ENCODE measurements at regions not wholly inside any gene's neighbourhood (a gene's known extent, or its start where the extent isn't known, plus 50 kb on each side); places are given as distances from the start of the nearest gene placed in this dataset.

GRCh38 chr1:34408011-34408410 is 231.3 kb downstream of the C1orf94 start:
- DNase-seq (ENCODE audit: low read depth) = peak; percentile 74

DNA sequence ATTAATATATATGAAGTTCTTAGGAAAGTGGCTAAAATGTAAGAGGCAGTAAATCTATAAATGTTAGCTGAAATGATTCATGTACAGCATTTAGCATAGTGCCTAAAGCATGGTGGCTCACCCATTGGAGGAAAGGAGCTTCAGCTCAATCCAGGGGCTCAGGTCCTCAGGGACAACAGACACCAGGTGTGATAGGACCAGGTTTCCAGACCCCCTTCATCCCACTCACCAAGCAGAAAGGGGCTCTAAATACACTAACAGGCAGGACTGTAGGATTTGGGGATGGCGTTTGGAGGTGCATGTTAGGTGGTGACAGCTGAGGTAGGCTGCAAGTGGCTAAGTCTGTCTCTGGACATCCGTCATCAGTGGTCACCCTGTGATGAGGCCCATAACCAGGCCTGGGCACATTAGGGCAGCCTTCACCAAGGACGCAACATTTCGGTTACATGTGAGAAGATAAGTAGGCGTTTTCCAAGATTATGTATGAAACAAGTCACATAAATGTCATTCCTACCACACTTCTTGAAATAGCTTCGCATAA is 233.1 kb downstream of the C1orf94 start:
- no peak for DNase-seq (ENCODE audit: low read depth)

DNA sequence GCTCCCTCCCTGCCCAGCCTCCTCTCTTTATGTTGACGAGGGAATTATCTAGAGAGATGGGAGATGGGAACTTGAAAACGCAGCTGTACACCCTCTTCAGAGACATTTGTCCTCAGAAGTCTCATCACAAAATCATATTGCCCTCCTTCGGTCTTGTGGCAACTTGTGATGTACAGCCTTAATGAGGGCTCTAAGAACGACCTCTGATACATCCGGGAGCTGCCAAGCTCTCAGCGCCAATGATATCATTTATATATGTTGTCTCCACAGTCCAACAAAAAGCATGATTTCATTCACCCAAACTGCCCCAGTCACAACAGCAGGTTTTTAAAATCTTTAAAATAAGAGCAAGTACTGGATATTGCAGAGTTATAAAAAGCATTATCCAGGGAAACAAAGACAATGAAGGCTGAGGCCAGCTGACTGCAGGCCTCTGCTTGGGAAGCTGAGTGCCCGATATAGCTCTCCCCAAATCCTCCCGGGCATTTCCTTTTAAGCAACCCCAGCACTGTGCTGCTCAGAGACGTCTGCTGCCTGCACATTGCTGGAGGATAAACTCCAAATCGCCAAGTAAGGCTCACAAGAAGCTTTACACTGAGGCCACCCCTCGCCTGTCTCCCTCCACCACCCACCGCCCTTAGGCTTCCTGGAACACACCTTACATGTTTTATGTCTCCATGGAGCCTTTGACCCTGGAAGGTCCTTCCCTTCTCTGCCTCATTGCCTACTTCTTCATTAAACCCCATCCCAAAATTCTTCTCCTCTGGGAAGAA is 236.1 kb downstream of the C1orf94 start:
- no peak for DNase-seq (ENCODE audit: low read depth)

DNA sequence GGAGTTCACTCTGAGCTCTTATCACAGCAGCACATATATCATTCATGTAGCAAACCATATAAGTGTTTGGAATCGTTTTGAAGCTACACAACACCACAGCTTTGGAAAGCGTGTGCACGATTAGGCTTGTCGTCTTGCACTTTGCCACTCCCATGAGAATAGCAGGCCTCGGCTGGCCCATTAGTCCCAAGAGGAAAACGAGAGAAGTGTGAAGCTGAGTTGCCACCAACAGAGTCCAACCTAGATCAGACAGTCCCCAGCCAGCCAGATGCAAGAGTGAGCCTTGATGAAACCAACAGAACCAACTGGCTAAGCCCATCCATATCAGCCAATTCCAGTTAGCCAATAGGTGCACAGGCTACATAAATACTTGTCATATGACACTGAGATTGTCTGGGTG is 238.4 kb downstream of the C1orf94 start:
- DNase-seq (ENCODE audit: low read depth) = no peak

DNA sequence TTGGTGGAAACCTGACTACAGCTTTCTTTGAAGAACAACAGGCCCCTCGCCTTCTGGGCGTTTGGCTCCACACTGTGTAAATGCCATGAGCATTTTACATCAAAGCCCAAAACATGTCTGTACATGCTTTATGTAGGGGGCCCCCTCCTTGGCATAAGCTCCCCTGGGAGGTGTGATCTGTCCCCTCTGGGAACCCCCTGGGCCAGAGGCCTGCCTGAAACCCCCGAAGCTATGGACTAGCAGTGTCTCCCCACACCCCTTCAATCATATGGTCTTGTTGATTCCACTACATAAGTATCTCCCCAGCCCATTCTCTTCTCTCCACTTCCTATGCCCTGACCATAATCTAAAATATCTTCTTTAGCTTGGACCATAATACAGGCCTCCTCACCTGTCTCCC is 241.5 kb downstream of the C1orf94 start:
- DNase-seq (ENCODE audit: low read depth) = no peak

- DNase-seq (ENCODE audit: low read depth) = peak; percentile 65
Measured at GRCh38 chr1:34419663-34420136, 243.0 kb downstream of the C1orf94 start.

- DNase-seq (ENCODE audit: low read depth) = peak; percentile 67
Measured at GRCh38 chr1:34425046-34425445, 248.3 kb downstream of the C1orf94 start.

- peak; percentile 77 for DNase-seq (ENCODE audit: low read depth)
Measured at GRCh38 chr1:34425785-34426184, 249.1 kb downstream of the C1orf94 start.

DNA sequence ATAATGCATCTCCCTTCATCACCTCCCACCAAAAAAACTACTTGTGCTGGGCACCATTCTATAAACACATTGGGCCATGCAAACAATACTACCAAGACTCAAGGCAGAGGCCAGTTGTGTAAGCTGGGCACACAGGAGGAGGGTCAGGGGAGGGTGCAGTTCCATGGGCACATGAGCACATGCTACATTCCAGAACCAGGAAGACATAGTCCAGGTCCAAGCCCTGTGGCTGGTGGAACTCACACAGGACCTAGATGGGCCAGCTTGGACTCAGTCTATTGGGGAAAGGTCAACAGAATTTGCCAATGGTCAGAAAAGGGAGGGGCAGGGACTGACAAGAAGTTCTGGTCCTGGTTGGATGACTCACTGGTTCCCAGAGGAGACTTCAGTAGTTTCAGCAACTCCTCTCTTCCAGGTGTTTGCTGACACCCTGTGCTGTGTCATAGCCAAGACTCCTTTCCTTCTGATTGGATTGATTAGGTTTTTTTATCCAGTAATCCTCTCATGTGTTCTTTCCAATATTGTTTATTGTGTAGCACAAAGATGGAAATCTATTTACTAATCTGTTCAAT is 249.7 kb downstream of the C1orf94 start:
- peak; percentile 74 for DNase-seq (ENCODE audit: low read depth)

DNA sequence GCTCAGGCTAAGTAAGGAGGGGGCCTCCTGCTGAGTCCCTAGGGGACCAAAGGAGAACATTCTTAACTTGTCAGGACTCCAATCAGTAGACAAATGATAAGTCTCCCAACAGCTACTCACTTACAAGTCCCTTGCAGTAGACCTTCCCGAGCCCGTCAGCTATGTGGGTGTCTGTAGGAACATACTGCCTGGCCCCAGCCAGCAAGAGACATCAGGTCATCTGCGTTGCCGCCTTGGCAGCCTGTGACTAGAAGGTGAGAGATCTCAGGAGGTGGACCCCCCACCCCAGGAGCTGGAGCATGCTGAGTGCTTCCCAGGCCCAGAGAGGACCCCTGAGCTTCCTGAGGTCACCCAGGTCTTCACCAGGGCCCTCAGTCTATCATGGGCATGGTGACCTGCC is 250.5 kb downstream of the C1orf94 start:
- DNase-seq (ENCODE audit: low read depth) = no peak

DNA sequence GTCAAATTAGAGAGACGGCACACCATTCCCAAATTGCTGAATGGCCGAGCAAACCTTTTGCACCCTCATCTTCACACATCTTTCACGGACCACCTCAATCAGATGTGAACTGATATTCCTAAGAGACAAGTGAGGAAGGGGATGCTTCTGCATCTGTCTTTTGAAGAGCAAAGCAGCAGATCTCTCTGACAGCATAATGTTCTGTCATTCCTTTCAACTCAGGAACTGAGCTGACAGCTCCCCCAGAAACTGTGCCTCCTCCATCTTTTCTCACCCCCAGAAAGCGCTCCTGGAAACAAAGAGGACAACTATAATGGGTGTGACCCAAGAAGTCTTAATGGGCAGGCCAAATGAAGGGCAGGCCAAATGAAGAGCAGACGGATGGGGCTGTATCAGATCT is 256.4 kb downstream of the C1orf94 start:
- no peak for DNase-seq (ENCODE audit: low read depth)

- DNase-seq (ENCODE audit: low read depth) = peak; percentile 64
Measured at GRCh38 chr1:34436836-34437235, 260.1 kb downstream of the C1orf94 start.

- peak; percentile 83 for DNase-seq (ENCODE audit: low read depth)
Measured at GRCh38 chr1:34441259-34442069, 264.8 kb downstream of the C1orf94 start.

GRCh38 chr1:34444516-34444915 is 267.8 kb downstream of the C1orf94 start:
- DNase-seq (ENCODE audit: low read depth) = no peak

- DNase-seq (ENCODE audit: low read depth) = no peak
Measured at GRCh38 chr1:34450325-34450724, 273.6 kb downstream of the C1orf94 start.

DNA sequence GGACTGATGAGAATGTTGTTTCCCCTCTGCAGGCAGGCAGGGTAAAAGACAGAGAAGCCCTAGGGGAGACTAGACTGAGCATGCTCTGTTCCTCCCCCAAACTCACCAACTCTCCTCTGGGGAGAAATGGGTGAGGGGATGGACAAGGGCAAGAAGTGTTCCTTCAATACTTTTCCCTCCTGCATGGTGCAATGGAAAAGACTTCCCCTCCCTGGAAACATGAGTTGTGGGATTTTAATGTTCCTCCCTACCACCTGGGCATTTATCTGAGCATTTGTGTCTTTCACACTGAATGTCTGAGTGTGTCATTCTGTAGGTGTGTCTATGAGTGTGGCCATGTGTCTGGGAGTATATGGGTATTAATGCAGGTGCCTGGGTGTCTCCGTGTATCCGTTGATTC is 275.7 kb downstream of the C1orf94 start:
- DNase-seq (ENCODE audit: low read depth) = no peak

DNA sequence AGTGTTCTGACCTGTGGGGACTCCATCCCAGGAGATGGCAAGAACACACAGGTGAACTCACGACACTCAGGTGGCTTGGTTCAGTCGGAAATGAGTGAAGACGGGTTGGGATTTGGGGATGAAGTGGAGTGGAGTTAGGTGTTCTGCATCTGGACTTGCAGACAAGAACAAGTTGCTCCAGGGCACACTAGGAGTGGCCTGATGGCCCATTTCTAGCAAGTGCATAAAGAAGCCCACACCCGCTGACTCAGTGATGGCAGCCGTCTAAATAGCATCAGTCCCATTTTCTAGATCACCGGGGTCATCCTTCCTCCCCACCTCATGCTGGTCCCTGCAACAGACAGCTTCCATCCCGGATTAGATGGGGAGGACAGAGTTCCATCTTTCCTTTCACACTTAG is 278.4 kb downstream of the C1orf94 start:
- no peak for DNase-seq (ENCODE audit: low read depth)

DNA sequence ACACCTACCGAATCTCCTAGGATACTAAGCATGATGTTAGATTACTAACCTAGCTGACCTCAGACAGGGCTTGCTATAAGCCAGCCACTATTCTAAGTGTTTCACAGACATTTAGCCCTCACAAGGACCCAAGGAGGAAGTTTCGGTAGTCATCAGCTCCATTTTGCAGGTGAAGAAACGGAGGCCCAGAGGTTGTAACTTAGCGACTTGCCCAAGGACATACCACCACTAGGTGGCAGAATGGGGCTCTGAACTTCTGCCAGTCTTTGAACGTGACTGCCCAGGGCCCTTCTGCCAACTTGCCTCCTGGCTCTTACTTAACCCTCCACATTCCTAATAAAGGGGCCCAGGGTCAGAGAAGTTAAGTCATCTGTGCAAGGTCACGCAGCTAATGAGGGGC is 283.5 kb downstream of the C1orf94 start:
- peak; percentile 48 for DNase-seq (ENCODE audit: low read depth)

DNA sequence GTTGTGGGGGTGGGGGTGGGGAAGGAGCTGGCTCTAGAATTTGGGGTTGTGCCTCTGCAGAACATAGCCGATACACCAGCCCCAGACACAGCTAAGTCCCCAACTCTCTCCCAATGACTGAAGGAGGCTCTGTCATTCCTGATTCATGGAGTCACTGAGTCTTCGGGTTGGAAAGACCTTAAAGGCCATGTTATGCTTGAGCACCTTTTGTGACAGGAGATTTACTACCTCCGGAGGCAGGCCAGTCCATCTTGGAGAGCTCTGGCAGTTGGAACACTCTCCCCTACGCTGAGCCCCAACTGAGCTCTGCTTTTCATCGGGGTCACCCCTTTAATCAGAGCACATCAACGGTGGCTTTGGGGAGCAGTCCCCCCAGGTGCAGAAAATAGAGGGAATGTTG is 284.4 kb upstream of the GJB5 start:
- no peak for DNase-seq (ENCODE audit: low read depth)

- DNase-seq (ENCODE audit: low read depth) = peak; percentile 54
Measured at GRCh38 chr1:34474566-34474965, 280.3 kb upstream of the GJB5 start.

- DNase-seq (ENCODE audit: low read depth) = peak; percentile 69
Measured at GRCh38 chr1:34476371-34476770, 278.5 kb upstream of the GJB5 start.

DNA sequence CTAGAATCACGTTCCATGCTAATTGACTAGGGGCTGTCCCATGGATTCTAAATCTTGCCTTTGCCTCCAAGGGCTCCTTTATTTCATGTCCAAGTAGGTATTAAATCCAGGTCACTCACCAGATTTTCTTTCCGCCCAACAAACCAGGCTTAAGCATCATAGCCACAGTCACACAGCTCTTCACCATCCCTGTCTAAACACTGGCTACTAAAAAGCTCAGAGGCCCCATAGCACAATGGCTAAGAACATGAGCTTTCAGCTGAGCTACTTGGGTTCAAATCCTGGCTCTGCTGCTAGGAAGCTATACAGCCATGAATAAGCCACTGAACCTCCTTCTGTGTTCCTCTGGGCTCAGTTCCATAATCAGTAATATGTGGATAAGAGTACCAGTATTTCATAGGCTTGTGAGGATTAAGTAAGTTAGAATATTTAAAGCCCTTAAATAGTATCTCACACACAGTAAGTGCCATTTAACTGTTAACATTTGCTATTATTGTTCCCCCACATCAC is 277.2 kb upstream of the GJB5 start:
- DNase-seq (ENCODE audit: low read depth) = no peak

All from M059J (cell line).